Right ventricle myocardium inferior (tissue), 1 donor: ENCODE measurements at regions not wholly inside any gene's neighbourhood (a gene's known extent, or its start where the extent isn't known, plus 50 kb on each side); places are given as distances from the start of the nearest gene placed in this dataset.
"Not testable (repeated sequence)": the region's sequence is repeated elsewhere in the genome, so short reads cannot be mapped to it uniquely, and the experiment has no call there.

Source experiments
- ATAC-seq: fragments of 200-7000 bp; cut with Tn5 transposase; one replicate; pipeline ENCODE4 v1.9.1; 2020; ENCODE audit warnings: mild to moderate bottlenecking, moderate library complexity
- DNase-seq: peaks from one replicate; pipeline ENCODE4 v3.0.0; 2021; ENCODE audit errors: missing footprints
- intact Hi-C: fragments of 100-400 bp; cut with DNase I; formaldehyde crosslinking; loops from one replicate; pipeline ENCODE4 v1.11.0; 2022
- donor health status: DM: no; HTN: yes; CAD: no; lungs with severe emphysema.

DNA sequence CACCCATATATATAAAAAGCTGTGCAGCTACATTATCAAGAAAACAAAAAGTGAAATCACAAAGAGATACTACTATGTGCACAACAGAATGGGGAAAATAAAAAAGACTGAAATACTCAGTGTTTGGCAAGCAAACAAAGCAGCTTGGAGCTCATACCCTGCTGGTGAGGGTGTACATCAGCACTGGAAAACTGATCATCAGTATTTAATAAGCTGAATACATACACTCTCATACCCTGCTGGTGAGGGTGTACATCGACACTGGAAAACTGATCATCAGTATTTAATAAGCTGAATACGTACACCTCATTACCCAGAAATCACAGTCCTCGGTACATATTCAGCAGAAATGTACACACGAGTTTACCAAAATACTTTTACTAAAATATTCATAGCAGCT, 220.8 kb downstream of the SPP2 start:
- ATAC-seq (no peak), DNase-seq (no peak)
- intact Hi-C loops, result no loop called here

DNA sequence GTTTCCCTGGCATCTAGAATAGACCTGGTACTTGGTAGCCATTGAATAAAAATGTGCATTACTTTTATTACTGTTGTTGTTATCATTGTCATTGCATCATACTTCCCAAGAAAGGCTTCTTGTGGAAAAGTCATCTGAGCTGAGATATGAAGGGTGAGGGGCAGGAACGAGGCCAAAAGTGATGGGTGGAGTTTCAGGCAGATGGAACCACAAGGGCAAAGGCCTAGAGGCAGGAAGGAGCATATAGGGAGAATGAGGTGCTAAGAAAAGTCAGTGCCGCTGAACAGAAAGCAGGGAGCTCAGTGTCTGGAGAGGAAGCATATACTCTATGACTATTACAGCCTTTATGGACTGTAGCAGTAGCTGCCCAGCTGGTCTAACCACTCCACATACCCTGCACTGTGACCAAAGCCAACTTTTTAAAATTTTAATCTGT, 219.3 kb downstream of the SPP2 start:
- ATAC-seq (no peak), DNase-seq (no peak)
- intact Hi-C loops, result no loop called here

DNA sequence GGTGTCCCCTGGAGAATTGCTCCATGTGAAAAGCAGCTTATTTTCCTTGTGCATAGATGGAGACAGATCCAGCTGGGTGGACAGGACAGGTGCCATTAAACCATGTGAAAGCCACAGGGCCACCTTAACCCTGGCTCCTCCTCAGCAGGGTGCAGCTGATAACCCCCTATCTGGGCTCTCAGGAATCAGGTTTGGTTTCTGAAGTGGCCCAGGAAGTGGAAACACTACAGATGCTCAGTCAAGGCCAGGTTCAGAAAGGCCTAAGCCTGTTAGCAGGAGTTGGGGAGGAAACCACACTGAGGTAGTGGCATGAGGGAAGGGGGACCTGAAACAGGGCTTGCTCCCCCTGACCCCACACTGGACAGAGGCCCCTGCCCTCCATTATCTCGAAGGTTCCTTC, 217.0 kb downstream of the SPP2 start:
- intact Hi-C loops, result no loop called here
- DNase-seq, result no peak
- no peak for ATAC-seq

DNA sequence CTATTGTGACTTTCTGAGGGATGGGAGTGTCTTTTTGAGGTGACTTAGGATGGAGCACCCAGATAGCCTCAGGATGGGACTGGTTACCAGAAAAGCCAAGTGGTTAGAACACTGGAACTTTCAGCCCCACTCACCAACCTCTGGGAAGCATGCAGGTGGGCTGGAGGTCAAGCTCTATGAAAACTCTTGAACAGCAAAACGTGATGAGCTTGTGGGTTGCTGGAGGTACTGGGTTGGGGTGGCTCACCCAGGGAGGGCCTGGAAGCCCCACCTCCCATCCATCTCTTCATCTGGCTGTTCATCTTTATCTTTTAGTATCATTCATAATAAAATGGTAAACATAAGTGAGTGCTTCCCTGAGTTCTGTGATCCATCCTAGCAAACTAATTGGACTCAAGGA, 216.4 kb downstream of the SPP2 start:
- ATAC-seq (no peak), DNase-seq (no peak)
- intact Hi-C loops, result no loop called here

DNA sequence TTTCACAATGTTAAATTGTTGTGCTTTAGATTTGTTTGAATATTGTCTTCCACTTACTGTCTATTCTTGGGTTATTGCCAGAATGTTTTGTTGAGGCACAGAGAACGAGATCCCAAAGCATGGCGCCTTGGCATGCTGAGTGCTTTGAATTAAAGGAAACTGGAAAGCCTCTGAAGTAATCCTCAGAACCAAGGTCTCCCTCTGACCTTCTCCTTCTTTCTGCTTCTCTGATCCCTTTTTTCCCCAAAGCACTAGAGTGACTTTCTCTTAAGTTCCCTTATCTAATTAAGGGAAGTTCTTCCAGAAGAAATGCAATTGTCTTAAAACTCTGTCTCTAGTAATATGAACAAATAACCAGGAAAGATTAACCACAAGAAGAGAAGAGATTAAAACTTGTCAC, 214.7 kb downstream of the SPP2 start:
- intact Hi-C loops, result no loop called here
- no peak for DNase-seq
- ATAC-seq, result no peak

DNA sequence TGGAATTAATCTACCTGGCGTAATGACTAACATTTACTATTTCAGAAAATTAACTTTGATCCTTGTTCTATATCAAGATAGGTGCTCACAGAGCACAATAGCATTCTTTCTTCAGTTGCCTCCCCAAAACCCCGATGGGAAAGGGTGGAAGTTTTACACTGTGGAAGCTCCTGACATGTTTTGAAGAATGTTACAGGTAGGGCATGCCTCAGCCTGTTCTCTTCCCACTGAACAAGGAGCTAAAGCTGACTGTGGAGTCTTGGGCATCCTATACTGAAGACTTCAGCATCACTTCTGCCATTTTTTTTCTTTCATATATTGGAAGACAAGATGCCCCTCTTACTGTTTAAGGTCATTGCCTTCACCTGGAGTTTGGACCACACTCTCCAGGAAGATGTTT, 211.2 kb downstream of the SPP2 start:
- intact Hi-C loops, result no loop called here
- no peak for DNase-seq
- no peak for ATAC-seq

DNA sequence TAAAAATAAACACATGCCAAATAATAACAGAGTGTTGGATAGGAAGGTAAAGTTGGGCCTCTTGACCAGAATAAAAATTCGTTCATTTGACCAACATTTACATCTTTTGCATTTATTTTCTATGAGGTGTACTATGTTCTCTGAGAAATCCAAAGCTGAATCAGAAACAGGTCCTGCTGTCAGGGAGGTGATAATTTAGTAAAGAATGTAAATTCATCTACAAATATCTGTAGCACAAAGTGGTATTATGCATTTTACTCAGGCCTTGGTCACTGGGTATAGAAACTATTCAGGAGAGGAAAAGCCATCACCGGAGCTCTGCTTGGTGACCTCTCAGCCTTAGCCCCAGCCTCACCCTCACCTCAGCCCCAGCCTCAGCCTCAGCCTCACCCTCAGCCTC, 208.9 kb downstream of the SPP2 start:
- no peak for ATAC-seq
- intact Hi-C loops, result loop anchor here (10.0 kb wide), 1 partner anchor 125 kb away; no protein-coding TSS in a partner anchor
- no peak for DNase-seq

DNA sequence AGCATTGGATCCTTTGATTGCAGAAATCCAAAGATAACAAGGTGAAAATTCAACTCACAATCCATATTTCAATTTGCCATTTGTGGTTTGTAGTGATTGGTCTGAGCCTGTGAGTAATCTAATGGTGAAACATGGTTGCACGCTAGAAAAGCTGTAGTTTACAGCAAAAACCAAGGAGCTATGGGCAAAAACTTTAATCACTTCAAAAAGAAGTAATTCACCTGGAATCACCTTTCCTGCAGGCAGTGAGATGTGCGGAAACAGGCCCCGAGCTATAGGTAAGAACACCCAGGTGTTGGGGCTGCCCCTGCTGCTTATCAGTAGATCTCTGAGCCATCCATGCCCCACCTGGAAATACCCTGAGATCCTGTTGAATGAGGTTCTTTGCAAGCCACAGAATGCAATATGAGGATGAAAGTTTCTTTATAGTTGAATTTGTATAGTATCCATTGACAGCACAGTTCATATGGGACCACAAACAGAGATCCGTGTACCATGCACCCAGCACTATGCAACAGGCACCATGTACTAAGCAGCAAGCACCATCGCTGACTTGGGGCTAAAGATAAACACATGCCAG, 208.2 kb downstream of the SPP2 start:
- ATAC-seq (no peak), DNase-seq (no peak)

DNA sequence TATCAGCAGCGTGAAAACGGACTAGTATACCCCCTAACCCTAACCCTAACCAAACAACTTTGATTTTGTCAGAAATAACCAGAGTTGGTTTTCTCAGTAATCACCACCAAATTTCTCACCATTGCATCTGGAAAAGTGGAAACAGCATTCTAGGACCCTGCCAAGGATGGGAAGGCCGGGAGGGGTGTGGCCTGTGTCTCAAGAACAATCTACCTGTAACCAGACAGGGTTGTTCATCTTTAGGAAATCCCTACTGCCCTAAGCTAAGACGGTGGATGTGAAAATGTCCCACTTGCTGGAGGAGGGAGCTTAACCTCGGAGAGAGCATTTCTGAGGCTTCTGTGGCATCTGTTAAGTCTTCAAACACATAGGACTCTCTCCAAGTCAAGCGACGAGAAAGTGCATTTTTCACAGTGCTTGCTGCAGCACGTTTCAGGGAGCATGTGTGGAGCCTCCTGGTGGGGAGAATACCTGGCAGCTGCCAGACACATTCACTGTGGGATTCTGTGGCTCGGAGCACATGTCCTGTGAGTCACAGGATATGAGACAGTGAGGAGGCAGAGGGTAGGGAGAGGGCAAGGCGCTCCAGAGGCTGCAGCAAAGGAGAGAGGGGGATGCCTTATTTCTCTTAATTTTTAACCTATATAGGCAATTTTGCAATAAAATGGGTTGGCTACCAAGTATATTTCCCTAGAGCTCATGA, 207.5 kb downstream of the SPP2 start:
- ATAC-seq (peak; percentile 31), DNase-seq (no peak)
- intact Hi-C loops, result loop anchor here (10.0 kb wide), 1 partner anchor 123 kb away; no protein-coding TSS in a partner anchor

More for the DNA sequence above, 208.2 kb downstream of the SPP2 start:
- intact Hi-C loops, result loop anchor here (10.0 kb wide), 1 partner anchor 124 kb away; no protein-coding TSS in a partner anchor

DNA sequence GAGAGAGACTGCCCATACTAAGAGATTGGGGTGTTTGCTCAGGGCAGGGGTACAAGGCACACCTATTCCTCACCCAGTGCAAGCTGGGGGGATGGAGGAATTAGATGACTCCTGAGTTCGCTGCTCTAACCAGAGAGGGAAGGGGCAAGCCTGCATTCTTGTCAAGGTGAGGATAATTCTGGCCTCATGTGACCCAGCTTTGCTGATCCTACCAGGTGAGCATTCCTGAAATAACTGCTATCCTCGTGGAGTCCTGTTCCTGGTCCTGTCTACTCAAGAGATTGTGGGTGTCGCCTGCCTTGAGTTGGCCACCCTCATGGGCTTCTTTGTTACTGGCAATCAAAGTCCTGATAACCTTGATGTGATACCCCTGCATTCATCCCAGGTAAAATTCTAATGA, 206.0 kb downstream of the SPP2 start:
- ATAC-seq, result no peak
- intact Hi-C loops, result loop anchor here (10.0 kb wide), 1 partner anchor 122 kb away; no protein-coding TSS in a partner anchor
- no peak for DNase-seq

DNA sequence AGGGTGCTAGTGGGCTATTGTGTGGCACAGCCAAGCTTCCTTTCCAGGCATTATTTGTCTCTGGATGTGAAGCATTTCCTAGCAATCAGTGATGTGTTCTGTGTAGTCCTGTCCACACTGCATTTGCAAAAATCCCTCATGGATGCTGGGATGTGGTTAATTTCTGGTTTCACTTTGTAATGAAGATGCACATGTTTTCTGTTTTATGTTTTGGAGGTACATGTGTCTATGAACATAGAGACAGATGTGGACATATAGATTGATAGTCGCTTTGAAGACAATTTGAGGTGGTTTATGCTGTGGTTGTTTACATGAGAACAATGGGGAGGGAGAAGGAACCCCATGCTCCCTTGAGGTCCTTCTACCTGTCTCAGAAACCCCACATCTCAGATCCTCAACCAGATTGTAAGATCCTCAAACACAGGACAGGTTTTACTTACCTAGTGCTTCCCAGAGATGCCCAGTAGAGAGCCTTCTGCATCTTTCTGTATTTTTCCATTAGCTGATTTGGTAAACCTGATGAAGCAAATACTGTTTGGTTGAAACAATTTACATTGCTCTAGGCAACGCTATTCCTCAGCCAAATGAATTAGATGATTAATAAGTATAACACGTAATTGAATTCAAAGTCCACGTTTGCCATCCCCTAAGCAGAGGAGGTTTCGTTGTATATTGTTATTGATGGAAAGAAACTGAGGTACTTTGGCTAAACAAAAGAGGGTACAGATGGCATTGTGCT, 204.4 kb downstream of the SPP2 start:
- DNase-seq (no peak), ATAC-seq (no peak)
- intact Hi-C loops, result loop anchor here (10.0 kb wide), 1 partner anchor 120 kb away; no protein-coding TSS in a partner anchor

DNA sequence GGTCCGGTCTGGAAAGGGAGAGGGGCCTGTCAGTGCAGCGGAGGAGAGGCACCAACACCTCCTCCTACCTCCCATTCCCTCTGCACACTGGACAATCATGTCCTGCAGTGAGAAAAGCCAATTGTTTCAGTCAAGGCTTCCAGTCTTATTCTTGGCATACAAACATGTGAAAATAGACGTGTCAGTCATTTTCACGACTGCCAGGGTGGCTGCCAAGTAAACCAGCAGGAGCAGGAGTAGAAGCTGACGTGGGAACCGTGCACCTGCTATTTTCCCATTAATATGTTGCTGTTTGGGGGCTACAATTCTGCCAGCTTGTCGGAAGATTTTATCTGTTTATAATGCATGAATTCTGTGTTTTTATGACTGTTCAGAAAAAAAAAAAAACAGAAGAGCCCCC, 202.3 kb downstream of the SPP2 start:
- ATAC-seq (no peak), DNase-seq (no peak)
- intact Hi-C loops, result loop anchor here (10.0 kb wide), 1 partner anchor 118 kb away; no protein-coding TSS in a partner anchor

DNA sequence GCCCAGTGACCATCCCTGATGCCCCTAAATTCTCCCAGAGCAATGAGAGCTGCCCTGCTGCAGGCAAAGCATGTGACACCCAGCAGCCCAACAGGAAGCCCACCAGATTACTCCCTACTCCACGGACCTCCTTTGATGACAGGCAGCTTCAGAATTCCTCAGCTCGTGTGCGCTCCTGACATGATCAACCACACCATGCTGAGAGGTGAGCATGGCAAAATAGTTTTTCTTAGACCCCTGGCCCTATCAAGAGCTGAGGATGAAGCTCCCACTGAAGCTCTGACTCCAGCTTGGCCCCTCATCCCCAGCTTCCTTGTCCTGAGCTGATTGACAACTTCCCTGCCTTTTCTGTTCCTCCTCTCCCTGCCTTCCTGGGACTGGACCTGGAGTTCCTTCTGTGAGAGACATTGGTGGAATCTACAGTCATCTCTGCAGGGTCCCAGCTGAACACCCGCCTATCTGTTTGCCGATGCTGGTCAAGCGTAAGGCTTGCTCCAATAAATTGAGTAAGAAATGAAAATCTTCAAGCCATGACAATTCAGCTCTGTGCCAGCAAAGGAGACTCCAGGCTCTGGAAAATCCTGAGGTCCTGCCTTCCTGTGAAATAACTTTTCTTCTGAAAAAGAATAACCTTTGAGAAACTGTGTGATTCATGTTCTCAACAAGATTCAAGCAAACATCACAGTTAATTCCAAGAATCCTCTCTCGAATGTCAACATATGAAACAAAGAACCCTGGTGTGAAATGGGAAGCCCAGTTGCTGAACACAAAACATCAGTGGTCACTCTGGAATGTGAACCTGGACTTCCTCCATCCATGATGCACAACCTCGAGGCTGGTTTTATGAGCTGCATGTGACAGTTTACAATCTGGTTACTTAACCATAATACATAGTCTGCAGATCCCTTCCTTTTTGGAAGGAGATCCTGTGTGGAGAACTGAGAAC, 201.1 kb downstream of the SPP2 start:
- intact Hi-C loops, result loop anchor here (10.0 kb wide), 1 partner anchor 117 kb away; no protein-coding TSS in a partner anchor
- ATAC-seq (no peak), DNase-seq (no peak)

DNA sequence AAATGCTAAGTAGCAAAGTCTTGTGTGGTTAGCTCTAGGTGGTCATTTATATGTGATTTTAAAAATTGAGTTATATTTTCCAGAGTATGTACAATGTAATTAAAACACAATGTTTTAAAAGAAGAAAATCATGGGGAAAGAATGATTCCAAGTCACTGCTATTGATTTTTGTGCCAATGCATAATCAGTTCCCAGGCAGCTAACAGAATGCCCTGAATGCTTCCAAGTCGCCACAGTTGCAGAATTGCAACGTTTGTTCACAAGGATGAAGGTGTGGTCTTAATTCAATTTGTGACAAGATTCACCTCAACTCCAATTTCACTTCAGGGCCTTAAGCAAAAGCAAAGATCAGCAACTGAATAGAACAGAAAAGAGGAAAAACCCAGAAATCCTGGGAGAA, 200.4 kb downstream of the SPP2 start:
- intact Hi-C loops, result loop anchor here (10.0 kb wide), 1 partner anchor 116 kb away; no protein-coding TSS in a partner anchor

DNA sequence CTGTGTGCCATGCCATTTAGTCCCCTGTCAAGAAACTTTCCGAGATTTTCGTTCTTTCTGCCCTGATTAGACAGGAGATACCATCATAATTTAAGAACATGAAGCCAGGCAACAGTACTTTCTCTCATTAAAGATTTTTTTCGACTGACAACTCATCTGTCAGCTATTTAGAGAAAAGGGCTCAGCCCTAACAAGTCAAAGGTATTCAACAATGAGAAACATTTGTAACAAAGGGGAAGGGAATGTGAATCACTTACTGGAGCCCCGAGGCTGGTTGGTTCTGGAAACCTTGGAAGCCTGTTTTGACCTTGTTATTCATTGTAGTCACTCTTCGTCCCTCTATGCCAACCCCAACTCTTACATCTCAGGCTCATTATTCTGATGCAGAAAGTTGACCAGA, 199.4 kb downstream of the SPP2 start:
- ATAC-seq (no peak), DNase-seq (no peak)
- intact Hi-C loops, result loop anchor here (10.0 kb wide), 1 partner anchor 115 kb away; no protein-coding TSS in a partner anchor

More for the DNA sequence above, 200.4 kb downstream of the SPP2 start:
- DNase-seq (no peak), ATAC-seq (no peak)

DNA sequence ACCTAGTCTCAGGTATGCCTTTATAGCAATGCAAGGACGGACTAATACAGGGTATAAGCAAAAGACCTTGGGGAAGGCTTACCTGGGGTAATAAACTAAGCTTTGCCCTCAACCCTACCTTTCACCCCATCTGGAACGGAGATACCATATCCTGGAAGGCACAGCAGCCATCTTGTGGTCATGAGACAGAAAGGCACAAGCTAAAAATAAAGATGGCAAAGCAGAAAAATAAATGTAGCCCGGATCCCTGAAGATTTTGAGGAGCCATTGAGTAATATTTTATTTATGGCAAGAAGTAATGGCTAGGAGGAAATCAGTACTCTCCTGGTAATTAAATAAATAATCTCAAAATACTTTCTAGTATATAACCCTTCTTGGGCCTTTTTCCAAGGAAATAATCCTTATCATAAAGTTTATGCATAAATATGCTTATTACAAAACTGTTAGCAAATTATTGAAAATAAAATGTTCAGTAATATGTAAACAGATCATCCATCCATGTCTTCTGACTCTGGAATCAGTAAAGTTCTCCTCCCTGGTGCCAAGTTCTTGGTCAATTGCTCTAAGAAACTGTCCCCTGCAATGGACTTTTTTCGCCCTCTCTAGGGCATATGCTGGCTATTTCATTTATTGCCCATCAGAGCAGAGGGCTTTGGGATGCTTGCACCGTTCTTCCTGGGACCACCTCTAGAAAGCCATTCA, 198.7 kb downstream of the SPP2 start:
- intact Hi-C loops, result no loop called here
- no peak for ATAC-seq

DNA sequence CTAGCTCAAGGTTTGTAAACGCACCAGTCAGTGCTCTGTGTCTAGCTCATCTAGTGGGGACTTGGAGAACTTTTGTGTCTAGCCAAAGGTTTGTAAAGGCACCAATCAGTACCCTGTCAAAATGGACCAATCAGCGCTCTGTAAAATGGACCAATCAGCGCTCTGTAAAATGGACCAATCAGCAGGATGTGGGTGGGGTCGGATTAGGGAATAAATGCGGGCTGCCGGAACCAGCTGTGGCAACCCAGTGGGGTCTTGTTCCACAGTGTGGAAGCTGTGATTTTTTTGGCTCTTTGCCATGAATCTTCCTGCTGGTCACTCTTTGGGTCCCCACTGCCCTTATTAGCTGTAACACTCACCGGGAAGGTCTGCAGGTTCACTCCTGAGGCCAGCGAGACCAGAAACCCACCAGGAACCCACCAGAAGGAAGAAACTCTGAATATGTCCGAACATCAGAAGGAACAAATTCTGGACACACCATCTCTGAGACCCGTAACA, 197.8 kb downstream of the SPP2 start:
- intact Hi-C loops, result not testable (repeated sequence)

More for the DNA sequence above, 198.7 kb downstream of the SPP2 start:
- no peak for DNase-seq

More for the DNA sequence above, 197.8 kb downstream of the SPP2 start:
- not testable (repeated sequence) for ATAC-seq, DNase-seq
